GM23338 (cell line): ENCODE measurements at regions not wholly inside any gene's neighbourhood (a gene's known extent, or its start where the extent isn't known, plus 50 kb on each side); places are given as distances from the start of the nearest gene placed in this dataset.

ENCODE experiments used
- CTCF ChIP-seq, 2 experiments: fragments of 200-600 bp in 1 of 2; sonication (generic) in 1 of 2; conservative IDR thresholded peaks; 2 replicates each; pipeline versions ENCODE4 v1.5.1 to v1.6.1; 2016 to 2017; ENCODE audit warnings: antibody characterized with exemption in 2 of 2, low read depth in 2 of 2, mild to moderate bottlenecking in 2 of 2, moderate library complexity in 1 of 2
- EZH2 ChIP-seq: fragments of 200-600 bp; sonication (generic); IDR thresholded peaks from one replicate; pipeline ENCODE4 v1.8.0; 2017; ENCODE audit warnings: antibody characterized with exemption, mild to moderate bottlenecking, low read depth; ENCODE audit not compliant: unreplicated experiment
- REST ChIP-seq: IDR thresholded peaks from one replicate; pipeline ENCODE4 v1.6.1; 2018; ENCODE audit warnings: antibody characterized with exemption; ENCODE audit not compliant: unreplicated experiment

- TF ChIP-seq CTCF (conservative IDR thresholded peaks at IDR 0.05; ENCODE audit: low read depth in 2 of 2) (no peak), REST (no peak), EZH2 (no peak)
Observed at GRCh38 chr7:348480-348844, 58.5 kb downstream of the FOXL3 start.
